ENCODE measurements at regions not wholly inside any gene's neighbourhood (a gene's known extent, or its start where the extent isn't known, plus 50 kb on each side); places are given as distances from the start of the nearest gene placed in this dataset.

DNA sequence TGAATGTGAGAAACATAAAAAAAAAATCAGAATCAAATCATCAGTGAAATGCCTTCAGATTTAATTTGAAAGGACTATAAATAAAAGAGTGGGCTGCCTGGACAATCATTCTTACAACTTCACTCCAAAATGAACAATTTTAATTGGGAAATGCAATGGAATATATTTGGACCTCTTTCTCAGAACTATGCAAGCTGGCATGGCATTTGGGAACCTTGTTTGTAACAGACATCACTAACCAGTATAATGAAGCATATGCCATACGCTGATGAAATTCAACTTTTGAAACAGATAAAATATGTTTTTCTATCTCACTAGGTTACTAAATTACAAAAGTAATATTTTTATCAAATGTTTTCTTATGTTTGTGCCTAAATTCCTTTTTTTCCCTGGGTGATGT is 64.2 kb upstream of the FAM216B start:
- Histone ChIP-seq H3K9ac (ENCODE audit: low read length in 5 of 5) (no peak overlapping the region), H3K9me3 (ENCODE audit: control insufficient read depth in 5 of 5, low read length in 5 of 5) (no peaks in the 10 kb centered on the region), H3K4me1 (ENCODE audit: control insufficient read depth in 5 of 5, insufficient read depth in 5 of 5, low read length in 5 of 5) (peaks cover 0 to 4% (median 0%) of the 10 kb centered on the region in 5 donors), H3K27me3 (ENCODE audit: control insufficient read depth in 5 of 5, insufficient read depth in 4 of 5, low read length in 5 of 5) (no peaks in the 10 kb centered on the region), H3K36me3 (ENCODE audit: control insufficient read depth in 5 of 5, insufficient read depth in 5 of 5, low read length in 5 of 5) (no peaks in the 10 kb centered on the region), H3K4me3 (ENCODE audit: low read depth in 1 of 5, low read length in 5 of 5) (no peak overlapping the region), H3K27ac (ENCODE audit: low read depth, low read length) (no peak overlapping the region)

DNA sequence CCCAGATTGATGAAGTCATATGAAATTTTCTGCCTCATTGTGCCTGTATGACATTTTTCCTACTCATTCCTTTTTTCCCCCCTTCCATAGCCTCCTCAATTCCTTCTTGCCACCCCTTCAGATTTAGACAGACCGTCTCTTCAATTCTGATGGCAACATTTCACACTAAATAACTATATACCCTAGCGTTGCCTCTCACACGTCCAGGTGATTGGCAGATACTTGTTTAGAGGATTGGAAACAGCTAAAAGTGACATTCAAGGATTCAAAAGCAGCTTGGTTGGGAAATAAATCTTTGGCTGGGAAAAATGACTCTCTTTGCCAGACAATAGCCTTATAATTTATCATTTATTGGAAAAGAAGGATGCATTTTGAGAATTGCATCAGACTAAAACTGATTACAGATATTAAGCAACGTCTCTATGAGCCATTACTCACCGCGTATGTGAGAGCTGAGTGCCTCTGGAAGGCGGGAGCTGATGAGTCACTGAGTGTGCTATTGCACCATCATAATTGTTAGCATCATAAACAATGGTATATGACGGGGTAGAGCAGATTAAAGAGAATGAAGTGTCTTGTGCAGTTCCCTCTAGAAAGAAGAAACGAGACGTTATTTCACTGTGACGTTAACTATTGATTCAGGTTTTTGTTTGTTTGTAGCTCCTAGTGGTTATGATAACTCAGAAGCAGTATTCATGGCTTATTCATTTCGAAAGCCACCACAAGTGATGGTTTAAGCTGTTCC is 61.1 kb upstream of the FAM216B start:
- Histone ChIP-seq H3K36me3 (ENCODE audit: control insufficient read depth in 5 of 5, insufficient read depth in 5 of 5, low read length in 5 of 5) (no peaks in the 10 kb centered on the region), H3K27me3 (ENCODE audit: control insufficient read depth in 5 of 5, insufficient read depth in 4 of 5, low read length in 5 of 5) (no peaks in the 10 kb centered on the region), H3K27ac (ENCODE audit: low read depth, low read length) (no peak overlapping the region), H3K9ac (ENCODE audit: low read length in 5 of 5) (no peak overlapping the region), H3K9me3 (ENCODE audit: control insufficient read depth in 5 of 5, low read length in 5 of 5) (no peaks in the 10 kb centered on the region), H3K4me3 (ENCODE audit: low read depth in 1 of 5, low read length in 5 of 5) (no peak overlapping the region), H3K4me1 (ENCODE audit: control insufficient read depth in 5 of 5, insufficient read depth in 5 of 5, low read length in 5 of 5) (peaks cover 0 to 4% (median 0%) of the 10 kb centered on the region in 5 donors)

DNA sequence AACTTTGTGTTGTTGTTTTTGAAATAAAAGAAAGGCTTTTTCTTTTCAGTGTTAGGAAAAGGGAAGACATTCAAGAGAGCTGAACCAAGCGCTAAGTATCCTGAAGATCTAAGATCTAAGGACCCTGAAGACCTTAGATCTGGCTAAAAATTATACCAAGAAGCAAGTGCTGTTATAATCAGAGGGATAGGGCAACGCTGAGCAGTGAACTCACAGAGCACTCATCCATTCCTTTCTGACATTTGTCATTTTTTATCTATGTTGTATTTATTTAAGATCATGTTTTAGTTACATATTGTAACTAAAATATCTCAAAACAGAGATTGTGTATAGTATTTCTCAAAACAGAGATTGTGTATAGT is 60.5 kb upstream of the FAM216B start:
- H3K4me3 ChIP-seq (ENCODE audit: low read depth in 1 of 5, low read length in 5 of 5), result no peak overlapping the region
- H3K27me3 ChIP-seq (ENCODE audit: control insufficient read depth in 5 of 5, insufficient read depth in 4 of 5, low read length in 5 of 5), result no peaks in the 10 kb centered on the region
- H3K9ac ChIP-seq (ENCODE audit: low read length in 5 of 5), result no peak overlapping the region
- H3K9me3 ChIP-seq (ENCODE audit: control insufficient read depth in 5 of 5, low read length in 5 of 5), result no peaks in the 10 kb centered on the region
- H3K4me1 ChIP-seq (ENCODE audit: control insufficient read depth in 5 of 5, insufficient read depth in 5 of 5, low read length in 5 of 5), result peaks cover 0 to 4% (median 0%) of the 10 kb centered on the region in 5 donors
- no peak overlapping the region for H3K27ac ChIP-seq (ENCODE audit: low read depth, low read length)
- H3K36me3 ChIP-seq (ENCODE audit: control insufficient read depth in 5 of 5, insufficient read depth in 5 of 5, low read length in 5 of 5), result no peaks in the 10 kb centered on the region

DNA sequence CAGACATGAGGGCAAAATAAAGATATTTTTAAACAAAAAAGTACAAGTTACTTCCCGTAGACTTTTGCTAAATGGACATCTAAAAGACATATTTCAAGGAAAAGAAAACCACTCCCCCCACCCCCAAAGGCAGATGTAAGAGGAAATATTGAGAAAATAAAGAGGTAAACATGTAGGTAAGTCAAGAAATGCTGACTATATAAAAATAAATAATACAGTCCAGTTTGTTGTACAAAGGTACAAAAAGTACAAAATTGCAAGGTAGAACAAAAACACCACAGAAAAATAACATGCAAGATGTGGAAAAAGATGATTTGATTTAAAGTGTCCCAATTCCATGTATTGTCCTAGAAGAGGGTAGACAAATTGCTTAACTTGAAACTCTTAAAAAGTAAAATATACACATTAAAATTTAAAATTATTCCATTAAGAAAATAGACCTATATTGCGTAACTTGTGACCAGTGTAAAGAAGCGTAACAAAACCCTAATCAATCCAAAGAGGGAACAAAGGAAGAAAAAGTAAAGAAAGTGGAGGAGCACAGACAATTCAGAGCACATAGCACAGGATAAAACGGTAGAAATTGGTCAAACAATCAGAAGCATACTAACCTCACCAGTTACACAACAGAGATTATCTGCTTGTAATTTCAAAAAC is 58.4 kb upstream of the FAM216B start:
- no peak overlapping the region for H3K9ac ChIP-seq (ENCODE audit: low read length in 5 of 5)
- H3K4me1 ChIP-seq (ENCODE audit: control insufficient read depth in 5 of 5, insufficient read depth in 5 of 5, low read length in 5 of 5), result peaks cover 0 to 4% (median 0%) of the 10 kb centered on the region in 5 donors
- no peak overlapping the region for H3K4me3 ChIP-seq (ENCODE audit: low read depth in 1 of 5, low read length in 5 of 5)
- H3K27ac ChIP-seq (ENCODE audit: low read depth, low read length), result no peak overlapping the region
- H3K36me3 ChIP-seq (ENCODE audit: control insufficient read depth in 5 of 5, insufficient read depth in 5 of 5, low read length in 5 of 5), result no peaks in the 10 kb centered on the region
- H3K27me3 ChIP-seq (ENCODE audit: control insufficient read depth in 5 of 5, insufficient read depth in 4 of 5, low read length in 5 of 5), result no peaks in the 10 kb centered on the region
- peaks cover 4 to 8% (median 7%) of the 10 kb centered on the region in 5 donors for H3K9me3 ChIP-seq (ENCODE audit: control insufficient read depth in 5 of 5, low read length in 5 of 5)

DNA sequence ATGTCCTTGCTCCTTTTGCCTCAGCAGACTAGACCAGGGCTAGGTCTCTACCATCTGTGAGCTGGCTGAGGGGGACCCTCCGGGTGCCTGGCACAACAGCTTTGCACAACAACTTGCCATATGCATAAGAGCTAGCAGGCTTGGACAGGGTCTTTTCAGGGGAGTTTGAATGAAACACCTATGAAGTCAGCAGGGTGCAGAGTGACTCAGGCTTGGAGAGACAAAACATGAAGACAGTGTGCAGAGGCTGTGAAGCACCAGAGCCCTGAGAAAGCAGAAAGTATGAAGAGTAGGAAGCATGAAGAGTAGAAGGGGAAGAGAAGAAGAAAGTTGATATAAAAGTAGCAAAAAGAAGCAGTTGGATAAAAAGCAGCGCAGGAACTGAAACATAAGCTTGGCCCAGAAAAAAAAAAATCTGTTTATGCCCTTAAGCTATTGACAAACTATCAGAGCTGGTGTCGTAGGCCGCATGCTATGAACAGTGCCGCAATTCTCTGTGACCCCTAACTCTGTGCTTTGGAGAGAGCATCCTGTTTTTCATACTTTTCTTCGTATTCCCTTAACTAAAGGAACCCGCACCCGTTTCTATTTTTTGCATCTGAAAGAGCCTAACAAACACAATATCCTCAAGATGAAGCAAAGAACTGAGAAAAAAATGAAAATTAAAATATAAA is 52.7 kb upstream of the FAM216B start:
- Histone ChIP-seq H3K27me3 (ENCODE audit: control insufficient read depth in 5 of 5, insufficient read depth in 4 of 5, low read length in 5 of 5) (no peaks in the 10 kb centered on the region), H3K9me3 (ENCODE audit: control insufficient read depth in 5 of 5, low read length in 5 of 5) (peaks cover 4 to 8% (median 7%) of the 10 kb centered on the region in 5 donors), H3K4me1 (ENCODE audit: control insufficient read depth in 5 of 5, insufficient read depth in 5 of 5, low read length in 5 of 5) (peaks cover 0 to 3% (median 0%) of the 10 kb centered on the region in 5 donors), H3K4me3 (ENCODE audit: low read depth in 1 of 5, low read length in 5 of 5) (no peak overlapping the region), H3K36me3 (ENCODE audit: control insufficient read depth in 5 of 5, insufficient read depth in 5 of 5, low read length in 5 of 5) (no peaks in the 10 kb centered on the region), H3K9ac (ENCODE audit: low read length in 5 of 5) (no peak overlapping the region), H3K27ac (ENCODE audit: low read depth, low read length) (no peak overlapping the region)

DNA sequence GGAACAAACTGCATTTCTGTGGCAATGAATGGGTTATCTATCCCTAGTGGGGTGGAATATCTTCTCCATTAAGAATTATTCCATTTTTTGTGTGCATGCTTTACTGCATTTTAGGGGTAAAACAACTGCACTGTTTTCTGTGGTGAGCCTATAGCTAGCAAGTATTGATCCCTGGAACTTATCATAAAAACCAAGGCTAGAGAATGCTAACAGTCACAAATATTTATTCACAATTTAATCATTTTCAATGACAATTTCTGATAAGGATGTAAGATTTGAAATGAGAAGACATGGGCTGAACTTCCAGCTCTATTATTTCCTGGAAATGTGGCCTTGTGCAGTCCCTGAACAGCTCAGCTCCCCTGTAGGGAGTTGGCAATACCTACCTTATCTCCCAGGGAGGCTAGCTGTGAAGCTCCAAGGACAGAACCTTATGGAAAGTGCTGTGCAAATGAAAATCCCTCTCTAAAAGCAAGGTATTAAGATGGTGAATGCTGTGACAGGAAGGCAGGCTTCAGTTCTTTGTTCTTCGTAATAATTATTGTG is 51.5 kb upstream of the FAM216B start:
- Histone ChIP-seq H3K9me3 (ENCODE audit: control insufficient read depth in 5 of 5, low read length in 5 of 5) (peaks cover 4 to 8% (median 7%) of the 10 kb centered on the region in 5 donors), H3K4me3 (ENCODE audit: low read depth in 1 of 5, low read length in 5 of 5) (no peak overlapping the region), H3K36me3 (ENCODE audit: control insufficient read depth in 5 of 5, insufficient read depth in 5 of 5, low read length in 5 of 5) (no peaks in the 10 kb centered on the region), H3K27me3 (ENCODE audit: control insufficient read depth in 5 of 5, insufficient read depth in 4 of 5, low read length in 5 of 5) (no peaks in the 10 kb centered on the region), H3K9ac (ENCODE audit: low read length in 5 of 5) (no peak overlapping the region), H3K27ac (ENCODE audit: low read depth, low read length) (no peak overlapping the region), H3K4me1 (ENCODE audit: control insufficient read depth in 5 of 5, insufficient read depth in 5 of 5, low read length in 5 of 5) (peaks cover 0 to 3% (median 0%) of the 10 kb centered on the region in 5 donors)
